ENCODE measurements at regions not wholly inside any gene's neighbourhood (a gene's known extent, or its start where the extent isn't known, plus 50 kb on each side); places are given as distances from the start of the nearest gene placed in this dataset.

DNA sequence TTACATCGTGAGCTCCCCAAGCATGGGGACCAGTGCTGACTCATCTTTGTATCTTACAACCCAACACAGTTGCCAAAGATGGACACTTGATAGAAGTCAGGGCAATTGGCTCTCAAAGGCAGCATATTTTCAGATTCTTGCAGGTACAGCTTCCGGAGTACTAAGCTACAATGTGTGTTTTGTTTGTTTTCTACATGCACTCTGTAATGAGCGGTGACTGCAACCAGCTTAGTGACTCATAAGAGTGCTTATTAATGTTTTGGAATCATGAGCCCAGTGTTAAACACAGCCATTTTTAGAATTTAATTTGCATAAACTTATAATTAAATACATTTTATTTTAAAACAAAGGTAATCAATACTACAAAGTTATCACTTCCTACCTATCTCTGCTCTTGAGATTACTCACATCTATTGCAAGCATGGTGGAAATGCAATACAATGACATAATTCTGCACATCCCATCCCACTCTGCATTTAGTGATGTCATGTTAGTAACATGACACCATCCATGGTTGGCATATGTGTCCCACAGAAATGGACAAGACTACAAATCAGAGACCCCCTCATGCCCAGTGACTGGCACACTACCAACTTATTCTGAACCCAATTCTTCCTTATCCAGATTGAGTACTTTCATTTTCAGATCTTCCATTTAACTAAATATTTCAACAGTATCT is 399.8 kb upstream of the ST6GAL2 start:
- TF ChIP-seq, protein P1, sequence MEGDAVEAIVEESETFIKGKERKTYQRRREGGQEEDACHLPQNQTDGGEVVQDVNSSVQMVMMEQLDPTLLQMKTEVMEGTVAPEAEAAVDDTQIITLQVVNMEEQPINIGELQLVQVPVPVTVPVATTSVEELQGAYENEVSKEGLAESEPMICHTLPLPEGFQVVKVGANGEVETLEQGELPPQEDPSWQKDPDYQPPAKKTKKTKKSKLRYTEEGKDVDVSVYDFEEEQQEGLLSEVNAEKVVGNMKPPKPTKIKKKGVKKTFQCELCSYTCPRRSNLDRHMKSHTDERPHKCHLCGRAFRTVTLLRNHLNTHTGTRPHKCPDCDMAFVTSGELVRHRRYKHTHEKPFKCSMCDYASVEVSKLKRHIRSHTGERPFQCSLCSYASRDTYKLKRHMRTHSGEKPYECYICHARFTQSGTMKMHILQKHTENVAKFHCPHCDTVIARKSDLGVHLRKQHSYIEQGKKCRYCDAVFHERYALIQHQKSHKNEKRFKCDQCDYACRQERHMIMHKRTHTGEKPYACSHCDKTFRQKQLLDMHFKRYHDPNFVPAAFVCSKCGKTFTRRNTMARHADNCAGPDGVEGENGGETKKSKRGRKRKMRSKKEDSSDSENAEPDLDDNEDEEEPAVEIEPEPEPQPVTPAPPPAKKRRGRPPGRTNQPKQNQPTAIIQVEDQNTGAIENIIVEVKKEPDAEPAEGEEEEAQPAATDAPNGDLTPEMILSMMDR (IDR thresholded peaks at IDR 0.05; ENCODE audit: low read depth, low read length, poor library complexity, severe bottlenecking) = no peak
- no peak for TF ChIP-seq EZH2phosphoT487 (IDR thresholded peaks at IDR 0.05; ENCODE audit: borderline replicate concordance, low read length)
